Naive thymus-derived CD4-positive, alpha-beta T cell (primary cell): ENCODE measurements at regions not wholly inside any gene's neighbourhood (a gene's known extent, or its start where the extent isn't known, plus 50 kb on each side); places are given as distances from the start of the nearest gene placed in this dataset.

ENCODE experiments used
- ATAC-seq: fragments of 150-1000 bp; cut with Tn5 transposase; 2 replicates; pipeline ENCODE4 v1.10.0; 2021; ENCODE audit warnings: mild to moderate bottlenecking, moderate library complexity
- CTCF ChIA-PET: fragments of 350-600 bp; sonication (Branson Sonifier 250); formaldehyde crosslinking; loops from one replicate; lab custom pipeline; 2021; ENCODE audit warnings: antibody characterized with exemption; lab: Charles Lee
- POLR2A ChIA-PET: fragments of 350-600 bp; sonication (Branson Sonifier 250); formaldehyde crosslinking; loops from one replicate; lab custom pipeline; 2021; ENCODE audit warnings: antibody characterized with exemption, inconsistent platforms; lab: Charles Lee
- DNase-seq, 9 donors: peaks; one replicate each; pipeline versions ENCODE4 v3.0.0 to v3.0.0-alpha.2; 2020 to 2022; ENCODE audit warnings: mixed read lengths in 1 of 9
- H3K27ac ChIP-seq: one replicate; pipeline ENCODE4 v1.7.0; 2013; ENCODE audit warnings: mild to moderate bottlenecking, low read depth, low read length, moderate library complexity
- H3K27me3 ChIP-seq, 2 donors: one replicate each; pipeline ENCODE4 v1.7.0; 2013; ENCODE audit warnings: low read length in 2 of 2, mild to moderate bottlenecking in 2 of 2, moderate library complexity in 2 of 2; ENCODE audit not compliant: control insufficient read depth in 2 of 2, insufficient read depth in 2 of 2
- H3K36me3 ChIP-seq, 3 experiments: 1 replicate in 2 of 3; 2 replicates in 1 of 3; pipeline ENCODE4 v1.7.0; 2013; ENCODE audit warnings: low read length in 3 of 3, mild to moderate bottlenecking in 3 of 3, moderate library complexity in 1 of 3; ENCODE audit not compliant: insufficient read depth in 3 of 3, control insufficient read depth in 2 of 3
- H3K4me1 ChIP-seq, 2 donors: one replicate each; pipeline ENCODE4 v1.7.0; 2013; ENCODE audit warnings: low read length in 2 of 2, mild to moderate bottlenecking in 2 of 2, moderate library complexity in 1 of 2; ENCODE audit not compliant: control insufficient read depth in 2 of 2, insufficient read depth in 2 of 2
- H3K4me3 ChIP-seq: 2 replicates; pipeline ENCODE4 v1.7.0; 2013; ENCODE audit warnings: mild to moderate bottlenecking, low read length
- H3K9me3 ChIP-seq, 3 experiments: 1 replicate in 2 of 3; 2 replicates in 1 of 3; pipeline ENCODE4 v1.7.0; 2013; ENCODE audit warnings: low read length in 3 of 3; ENCODE audit not compliant: control insufficient read depth in 2 of 3
- H3K27ac Mint-ChIP-seq, 9 donors: one replicate each; pipeline ENCODE4 v1.8.0; 2020 to 2022; ENCODE audit warnings: mixed read lengths in 9 of 9, mild to moderate bottlenecking in 8 of 9, moderate library complexity in 5 of 9, inconsistent platforms in 2 of 9
- H3K27me3 Mint-ChIP-seq, 5 donors: one replicate each; pipeline ENCODE4 v1.8.0; 2021 to 2022; ENCODE audit warnings: mixed read lengths in 5 of 5, mild to moderate bottlenecking in 1 of 5
- H3K36me3 Mint-ChIP-seq, 5 donors: one replicate each; pipeline ENCODE4 v1.8.0; 2020 to 2022; ENCODE audit warnings: mixed read lengths in 5 of 5, mild to moderate bottlenecking in 3 of 5, inconsistent platforms in 1 of 5
- H3K4me1 Mint-ChIP-seq, 7 donors: one replicate each; pipeline ENCODE4 v1.8.0; 2020 to 2022; ENCODE audit warnings: mixed read lengths in 7 of 7, mild to moderate bottlenecking in 3 of 7, inconsistent platforms in 1 of 7
- H3K4me3 Mint-ChIP-seq, 10 donors: one replicate each; pipeline ENCODE4 v1.8.0; 2020 to 2022; ENCODE audit warnings: mild to moderate bottlenecking in 10 of 10, mixed read lengths in 10 of 10, moderate library complexity in 6 of 10, inconsistent platforms in 2 of 10
- H3K9me3 Mint-ChIP-seq, 11 donors: one replicate each; pipeline ENCODE4 v1.8.0; 2020 to 2022; ENCODE audit warnings: mixed read lengths in 11 of 11, mild to moderate bottlenecking in 4 of 11, inconsistent platforms in 1 of 11, moderate library complexity in 1 of 11
- intact Hi-C, 2 donors: fragments of 100-400 bp; cut with micrococcal nuclease; formaldehyde crosslinking; loops; one replicate each; pipeline ENCODE4 v1.15.1; 2023

- Histone ChIP-seq H3K4me3 (no peak overlapping the region), H3K36me3 (no peaks in the 10 kb centered on the region), H3K4me1 (no peaks in the 10 kb centered on the region), H3K9me3 (no peaks in the 10 kb centered on the region), H3K27ac (no peak overlapping the region), H3K27me3 (no peaks in the 10 kb centered on the region)
- no peaks in the 10 kb centered on the region for H3K36me3 Mint-ChIP-seq
- no peak overlapping the region for H3K4me3 Mint-ChIP-seq
- H3K4me1 Mint-ChIP-seq = peaks cover 0 to 4% (median 0%) of the 10 kb centered on the region in 7 donors
- intact Hi-C loops = no loop called here
- CTCF ChIA-PET = interaction anchor here (0.6 kb wide), 1 partner anchor 35 kb away, joined by 3 read pairs; no protein-coding TSS in a partner anchor
- ATAC-seq (no peak), DNase-seq (no peak)
- POLR2A ChIA-PET = no interaction called here
- H3K27ac Mint-ChIP-seq = no peak overlapping the region
- peaks cover 0 to 3% (median 0%) of the 10 kb centered on the region in 11 donors for H3K9me3 Mint-ChIP-seq
- H3K27me3 Mint-ChIP-seq = no peaks in the 10 kb centered on the region
Measured at GRCh38 chr4:117814277-117815246, 219.7 kb upstream of the NDST3 start.

DNA sequence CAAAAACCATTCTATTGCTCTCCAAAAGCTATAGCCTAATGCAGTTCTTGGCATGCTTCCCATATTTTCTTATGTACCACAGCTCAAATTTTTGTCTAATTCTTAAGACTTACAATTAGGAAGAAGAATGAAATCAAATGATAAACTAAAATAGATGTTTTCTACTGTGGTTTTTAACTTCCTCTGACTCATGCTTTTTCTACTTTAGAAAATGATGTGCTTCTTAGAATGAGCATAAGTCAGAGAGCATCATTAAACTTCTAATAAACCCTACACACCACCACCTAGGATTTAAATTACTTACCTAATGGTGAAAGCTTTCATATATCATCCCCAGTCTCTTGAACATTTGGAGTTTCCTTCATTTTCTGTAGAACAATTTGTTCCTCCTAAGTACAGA lies 217.0 kb upstream of the NDST3 start:
- Mint-ChIP-seq H3K4me3 (no peak overlapping the region), H3K36me3 (no peaks in the 10 kb centered on the region), H3K4me1 (peaks cover 0 to 4% (median 0%) of the 10 kb centered on the region in 7 donors), H3K27me3 (no peaks in the 10 kb centered on the region), H3K9me3 (no peaks in the 10 kb centered on the region), H3K27ac (no peak overlapping the region)
- no peak for ATAC-seq
- POLR2A ChIA-PET = no interaction called here
- no peaks in the 10 kb centered on the region for H3K4me1 ChIP-seq
- no peaks in the 10 kb centered on the region for H3K27me3 ChIP-seq
- no peaks in the 10 kb centered on the region for H3K9me3 ChIP-seq
- no peak for DNase-seq
- no peaks in the 10 kb centered on the region for H3K36me3 ChIP-seq
- CTCF ChIA-PET = interaction anchor here (0.6 kb wide), 1 partner anchor 84 kb away, joined by 3 read pairs; no protein-coding TSS in a partner anchor
- H3K4me3 ChIP-seq = no peak overlapping the region
- intact Hi-C loops = no loop called here
- H3K27ac ChIP-seq = no peak overlapping the region

DNA sequence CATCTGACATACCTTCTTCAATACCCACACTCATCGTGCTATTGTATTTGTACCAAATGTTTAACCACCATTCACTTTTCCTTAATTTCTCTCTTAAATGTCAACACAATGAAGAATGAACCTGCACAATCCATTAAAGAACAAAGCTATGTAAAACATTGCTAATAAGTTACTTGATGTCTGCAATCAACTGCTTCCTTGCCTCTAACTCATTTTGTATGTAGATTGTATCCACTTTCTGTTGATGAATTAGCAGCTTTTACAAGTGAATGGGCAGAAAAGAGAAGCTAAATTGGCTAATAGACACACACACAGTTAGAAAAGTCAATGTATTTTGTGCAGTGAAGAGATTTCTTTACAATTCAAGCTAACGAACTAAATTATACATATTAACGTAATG lies 212.5 kb upstream of the NDST3 start:
- no peak overlapping the region for H3K4me3 Mint-ChIP-seq

GRCh38 chr4:117823388-117823787 lies 210.9 kb upstream of the NDST3 start:
- no peak for ATAC-seq
- no peaks in the 10 kb centered on the region for H3K36me3 Mint-ChIP-seq
- POLR2A ChIA-PET = no interaction called here

More for the DNA sequence above, 212.5 kb upstream of the NDST3 start:
- Histone ChIP-seq H3K4me1 (no peaks in the 10 kb centered on the region), H3K27ac (no peak overlapping the region), H3K4me3 (no peak overlapping the region), H3K9me3 (no peaks in the 10 kb centered on the region), H3K36me3 (no peaks in the 10 kb centered on the region), H3K27me3 (no peaks in the 10 kb centered on the region)
- H3K27ac Mint-ChIP-seq = no peak overlapping the region
- no peak for DNase-seq
- ATAC-seq = no peak
- peaks cover 0 to 4% (median 0%) of the 10 kb centered on the region in 7 donors for H3K4me1 Mint-ChIP-seq
- ChIA-PET CTCF (no interaction called here), POLR2A (no interaction called here)
- H3K9me3 Mint-ChIP-seq = peaks cover 0 to 1% (median 0%) of the 10 kb centered on the region in 11 donors
- no peaks in the 10 kb centered on the region for H3K36me3 Mint-ChIP-seq
- intact Hi-C loops = no loop called here
- H3K27me3 Mint-ChIP-seq = no peaks in the 10 kb centered on the region

GRCh38 chr4:117825600-117825999 lies 208.7 kb upstream of the NDST3 start:
- H3K9me3 ChIP-seq = no peaks in the 10 kb centered on the region
- no peak overlapping the region for H3K4me3 Mint-ChIP-seq
- no peaks in the 10 kb centered on the region for H3K27me3 ChIP-seq
- H3K27me3 Mint-ChIP-seq = no peaks in the 10 kb centered on the region
- no peaks in the 10 kb centered on the region for H3K4me1 Mint-ChIP-seq
- H3K9me3 Mint-ChIP-seq = peaks cover 0 to 1% (median 0%) of the 10 kb centered on the region in 11 donors
- ChIA-PET CTCF (no interaction called here), POLR2A (no interaction called here)
- no peak overlapping the region for H3K27ac Mint-ChIP-seq
- H3K4me3 ChIP-seq = no peak overlapping the region
- no peaks in the 10 kb centered on the region for H3K4me1 ChIP-seq
- intact Hi-C loops = no loop called here
- H3K36me3 Mint-ChIP-seq = no peaks in the 10 kb centered on the region
- H3K36me3 ChIP-seq = no peaks in the 10 kb centered on the region
- H3K27ac ChIP-seq = no peak overlapping the region
- no peak for ATAC-seq
- DNase-seq = no peak

More at GRCh38 chr4:117823388-117823787, 210.9 kb upstream of the NDST3 start:
- CTCF ChIA-PET = no interaction called here
- H3K27me3 Mint-ChIP-seq = no peaks in the 10 kb centered on the region
- intact Hi-C loops = no loop called here
- H3K27ac ChIP-seq = no peak overlapping the region
- H3K36me3 ChIP-seq = no peaks in the 10 kb centered on the region
- H3K27ac Mint-ChIP-seq = no peak overlapping the region
- no peak overlapping the region for H3K4me3 ChIP-seq
- no peaks in the 10 kb centered on the region for H3K4me1 Mint-ChIP-seq
- H3K9me3 Mint-ChIP-seq = peaks cover 0 to 1% (median 0%) of the 10 kb centered on the region in 11 donors
- no peaks in the 10 kb centered on the region for H3K9me3 ChIP-seq
- no peak overlapping the region for H3K4me3 Mint-ChIP-seq
- no peaks in the 10 kb centered on the region for H3K27me3 ChIP-seq
- DNase-seq = no peak
- no peaks in the 10 kb centered on the region for H3K4me1 ChIP-seq

GRCh38 chr4:117831060-117831683 lies 203.1 kb upstream of the NDST3 start:
- POLR2A ChIA-PET = no interaction called here

More at GRCh38 chr4:117831060-117831683, 203.1 kb upstream of the NDST3 start:
- Mint-ChIP-seq H3K27me3 (no peaks in the 10 kb centered on the region), H3K36me3 (no peaks in the 10 kb centered on the region), H3K9me3 (peaks cover 0 to 7% (median 0%) of the 10 kb centered on the region in 11 donors), H3K4me3 (no peak overlapping the region), H3K4me1 (no peaks in the 10 kb centered on the region), H3K27ac (no peak overlapping the region)
- Histone ChIP-seq H3K4me3 (no peak overlapping the region), H3K27me3 (no peaks in the 10 kb centered on the region), H3K36me3 (no peaks in the 10 kb centered on the region), H3K4me1 (no peaks in the 10 kb centered on the region), H3K27ac (no peak overlapping the region), H3K9me3 (no peaks in the 10 kb centered on the region)
- intact Hi-C loops = no loop called here
- ATAC-seq (no peak), DNase-seq (no peak)
- CTCF ChIA-PET = no interaction called here
